ENCODE measurements at regions not wholly inside any gene's neighbourhood (a gene's known extent, or its start where the extent isn't known, plus 50 kb on each side); places are given as distances from the start of the nearest gene placed in this dataset.
"Not testable (repeated sequence)": the region's sequence is repeated elsewhere in the genome, so short reads cannot be mapped to it uniquely, and the experiment has no call there.

DNA sequence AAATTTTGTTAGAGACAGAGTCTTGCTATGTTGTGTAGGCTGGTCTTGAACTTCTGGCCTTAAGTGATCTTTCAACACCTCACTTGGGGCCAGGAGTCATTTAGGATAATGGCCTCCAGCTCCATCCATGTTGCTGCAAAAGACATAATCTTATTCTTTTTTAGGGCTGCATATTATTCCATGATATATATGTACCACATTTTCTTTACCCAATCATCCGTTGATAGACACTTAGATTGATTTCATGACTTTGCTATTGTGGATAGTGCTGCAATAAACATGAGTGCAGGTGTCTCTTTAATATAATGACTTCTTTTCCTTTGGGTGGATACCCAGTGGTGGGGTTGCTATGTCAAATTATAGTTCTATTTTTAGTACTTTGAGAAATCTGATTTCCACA, 140.9 kb upstream of the LCORL start:
- CTCF ChIA-PET, result no interaction called here

DNA sequence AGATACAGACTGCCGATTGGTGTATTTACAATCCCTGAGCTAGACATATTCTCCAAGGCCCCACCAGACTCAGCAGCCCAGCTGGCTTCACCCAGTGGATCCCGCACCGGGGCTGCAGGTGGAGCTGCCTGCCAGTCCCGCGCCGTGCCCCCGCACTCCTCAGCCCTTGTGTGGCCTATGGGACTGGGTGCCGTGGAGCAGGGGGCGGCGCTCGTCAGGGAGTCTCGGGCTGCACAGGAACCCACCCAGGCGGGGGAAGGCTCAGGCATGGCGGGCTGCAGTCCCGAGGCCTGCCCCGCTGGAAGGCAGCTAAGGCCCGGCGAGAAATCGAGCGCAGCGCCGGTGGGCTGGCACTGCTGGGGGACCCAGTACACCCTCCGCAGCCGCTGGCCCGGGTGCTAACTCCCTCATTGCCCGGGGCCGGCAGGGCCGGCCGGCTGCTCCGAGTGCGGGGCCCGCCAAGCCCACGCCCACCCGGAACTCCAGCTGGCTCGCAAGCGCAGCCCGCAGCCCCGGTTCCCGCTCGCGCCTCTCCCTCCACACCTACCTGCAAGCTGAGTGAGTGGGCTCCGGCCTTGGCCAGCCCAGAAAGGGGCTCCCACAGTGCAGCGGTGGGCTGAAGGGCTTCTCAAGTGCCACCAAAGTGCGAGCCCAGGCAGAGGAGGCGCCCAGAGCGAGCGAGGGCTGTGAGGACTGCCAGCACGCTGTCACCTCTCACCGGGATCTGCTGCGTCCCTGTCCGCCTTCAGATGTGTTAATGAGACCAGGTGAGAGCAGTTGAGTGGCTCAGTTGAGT, 137.8 kb upstream of the LCORL start:
- BruUV-seq (replicated peaks); H3K27me3 ChIP-seq (replicated peaks; ENCODE audit: insufficient read depth, low read depth, low read length, poor library complexity); H3K36me3 ChIP-seq (ENCODE audit: insufficient read depth, low read length, poor library complexity, severe bottlenecking); H3K4me3 ChIP-seq (ENCODE audit: low read depth, low read length, poor library complexity, severe bottlenecking); H3K27ac ChIP-seq (ENCODE audit: low read depth, low read length, poor library complexity, severe bottlenecking); H3K9me3 ChIP-seq (ENCODE audit: low read depth, low read length, poor library complexity, severe bottlenecking); H3K4me1 ChIP-seq (ENCODE audit: insufficient read depth, low read length, poor library complexity, severe bottlenecking); CTCF ChIA-PET; intact Hi-C loops (cut with micrococcal nuclease; ENCODE audit: unreplicated experiment); POLR2A ChIA-PET (ENCODE audit: low non-redundant PET); DNase-seq (ENCODE audit: low spot score): not testable (repeated sequence)

More for the DNA sequence above, 140.9 kb upstream of the LCORL start:
- no peaks in the 10 kb centered on the region for H3K9me3 ChIP-seq (ENCODE audit: low read depth, low read length, poor library complexity, severe bottlenecking)
- H3K36me3 ChIP-seq (ENCODE audit: insufficient read depth, low read length, poor library complexity, severe bottlenecking), result no peaks in the 10 kb centered on the region
- no peaks in the 10 kb centered on the region for H3K4me1 ChIP-seq (ENCODE audit: insufficient read depth, low read length, poor library complexity, severe bottlenecking)
- DNase-seq (ENCODE audit: low spot score), result no peak
- intact Hi-C loops (cut with micrococcal nuclease; ENCODE audit: unreplicated experiment), result no loop called here
- no peak overlapping the region for H3K27ac ChIP-seq (ENCODE audit: low read depth, low read length, poor library complexity, severe bottlenecking)
- no TSS peak for BruUV-seq (replicated peaks)
- TF ChIP-seq, protein P1, sequence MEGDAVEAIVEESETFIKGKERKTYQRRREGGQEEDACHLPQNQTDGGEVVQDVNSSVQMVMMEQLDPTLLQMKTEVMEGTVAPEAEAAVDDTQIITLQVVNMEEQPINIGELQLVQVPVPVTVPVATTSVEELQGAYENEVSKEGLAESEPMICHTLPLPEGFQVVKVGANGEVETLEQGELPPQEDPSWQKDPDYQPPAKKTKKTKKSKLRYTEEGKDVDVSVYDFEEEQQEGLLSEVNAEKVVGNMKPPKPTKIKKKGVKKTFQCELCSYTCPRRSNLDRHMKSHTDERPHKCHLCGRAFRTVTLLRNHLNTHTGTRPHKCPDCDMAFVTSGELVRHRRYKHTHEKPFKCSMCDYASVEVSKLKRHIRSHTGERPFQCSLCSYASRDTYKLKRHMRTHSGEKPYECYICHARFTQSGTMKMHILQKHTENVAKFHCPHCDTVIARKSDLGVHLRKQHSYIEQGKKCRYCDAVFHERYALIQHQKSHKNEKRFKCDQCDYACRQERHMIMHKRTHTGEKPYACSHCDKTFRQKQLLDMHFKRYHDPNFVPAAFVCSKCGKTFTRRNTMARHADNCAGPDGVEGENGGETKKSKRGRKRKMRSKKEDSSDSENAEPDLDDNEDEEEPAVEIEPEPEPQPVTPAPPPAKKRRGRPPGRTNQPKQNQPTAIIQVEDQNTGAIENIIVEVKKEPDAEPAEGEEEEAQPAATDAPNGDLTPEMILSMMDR (conservative IDR thresholded peaks at IDR 0.05; ENCODE audit: low read depth, low read length), result no peak
- no peak for TF ChIP-seq EZH2 (IDR thresholded peaks at IDR 0.05; ENCODE audit: borderline replicate concordance, low read depth, low read length, poor library complexity, severe bottlenecking)
- POLR2A ChIA-PET (ENCODE audit: low non-redundant PET), result no interaction called here
- no peak overlapping the region for H3K4me3 ChIP-seq (ENCODE audit: low read depth, low read length, poor library complexity, severe bottlenecking)
- H3K27me3 ChIP-seq (replicated peaks; ENCODE audit: insufficient read depth, low read depth, low read length, poor library complexity), result no peaks in the 10 kb centered on the region

DNA sequence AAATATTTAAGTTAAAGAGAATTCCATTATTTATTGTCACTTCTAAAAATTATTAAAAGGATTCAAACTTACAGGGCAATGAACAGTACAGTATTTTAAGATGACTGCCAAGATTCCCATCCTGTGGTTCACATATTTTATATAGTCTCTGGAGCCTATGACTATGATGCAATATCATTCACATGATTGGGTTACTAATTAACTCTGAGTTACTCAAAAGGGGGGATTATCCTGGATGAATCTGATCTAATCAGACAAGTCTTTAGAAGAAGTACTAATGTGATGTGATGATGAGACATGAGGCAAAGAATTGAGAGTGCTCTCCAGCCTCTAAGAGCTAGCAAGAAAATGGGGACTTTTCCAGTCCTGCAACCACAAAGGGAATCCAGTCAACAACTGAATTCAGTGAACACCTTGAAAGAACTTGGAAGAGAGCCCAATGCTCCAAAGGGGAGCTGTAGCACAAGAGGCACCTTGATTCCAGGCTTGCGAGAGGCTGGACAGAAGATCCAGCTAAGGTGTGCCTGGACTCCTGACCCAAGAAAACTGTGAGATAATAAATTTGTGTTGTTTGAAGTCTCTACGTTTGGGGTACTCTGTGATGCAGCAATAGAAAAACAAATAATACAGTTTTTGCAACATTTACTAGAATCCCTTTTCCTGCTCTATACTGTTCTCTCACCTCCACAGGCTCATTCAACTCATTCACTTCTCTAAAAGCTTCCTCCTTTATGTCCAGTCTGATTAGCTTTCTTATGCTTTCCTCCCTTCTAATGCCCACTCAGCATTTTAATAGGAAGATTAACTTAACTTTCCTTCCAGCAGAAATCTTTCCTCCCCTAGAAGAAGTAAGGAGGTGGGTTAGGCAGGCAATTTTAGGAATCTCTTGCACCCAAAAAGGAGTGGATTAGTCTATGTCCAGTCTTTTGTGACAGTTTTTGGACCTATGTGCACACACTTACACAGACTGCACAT, 133.8 kb upstream of the LCORL start:
- CTCF ChIA-PET, result no interaction called here
- intact Hi-C loops (cut with micrococcal nuclease; ENCODE audit: unreplicated experiment), result no loop called here

More for the DNA sequence above, 133.8 kb upstream of the LCORL start:
- TF ChIP-seq, protein P1 (conservative IDR thresholded peaks at IDR 0.05; ENCODE audit: low read depth, low read length), result no peak
- TF ChIP-seq EZH2 (IDR thresholded peaks at IDR 0.05; ENCODE audit: borderline replicate concordance, low read depth, low read length, poor library complexity, severe bottlenecking), result no peak
- POLR2A ChIA-PET (ENCODE audit: low non-redundant PET), result no interaction called here
- Histone ChIP-seq H3K4me3 (ENCODE audit: low read depth, low read length, poor library complexity, severe bottlenecking) (no peak overlapping the region), H3K27ac (ENCODE audit: low read depth, low read length, poor library complexity, severe bottlenecking) (no peak overlapping the region), H3K36me3 (ENCODE audit: insufficient read depth, low read length, poor library complexity, severe bottlenecking) (no peaks in the 10 kb centered on the region), H3K27me3 (replicated peaks; ENCODE audit: insufficient read depth, low read depth, low read length, poor library complexity) (no peaks in the 10 kb centered on the region), H3K9me3 (ENCODE audit: low read depth, low read length, poor library complexity, severe bottlenecking) (no peaks in the 10 kb centered on the region), H3K4me1 (ENCODE audit: insufficient read depth, low read length, poor library complexity, severe bottlenecking) (no peaks in the 10 kb centered on the region)
- no TSS peak for BruUV-seq (replicated peaks)
- no peak for DNase-seq (ENCODE audit: low spot score)
